Neural crest cell (in vitro differentiated cells): ENCODE measurements at regions not wholly inside any gene's neighbourhood (a gene's known extent, or its start where the extent isn't known, plus 50 kb on each side); places are given as distances from the start of the nearest gene placed in this dataset.
"Not testable (repeated sequence)": the region's sequence is repeated elsewhere in the genome, so short reads cannot be mapped to it uniquely, and the experiment has no call there.

Experiments
- DNase-seq: peaks from one replicate; pipeline ENCODE4 v3.0.0; 2021; ENCODE audit warnings: low read depth, mixed read lengths, low spot score
- H3K27ac Mint-ChIP-seq: one replicate; pipeline ENCODE4 v1.8.0; 2021; ENCODE audit warnings: mild to moderate bottlenecking, mixed read lengths; ENCODE audit not compliant: unreplicated experiment
- H3K27me3 Mint-ChIP-seq: 2 replicates; pipeline ENCODE4 v1.8.0; 2021; ENCODE audit warnings: low read depth, mild to moderate bottlenecking, mixed read lengths
- H3K36me3 Mint-ChIP-seq: 2 replicates; pipeline ENCODE4 v1.8.0; 2021; ENCODE audit warnings: low read depth, mild to moderate bottlenecking, mixed read lengths
- H3K4me1 Mint-ChIP-seq: 2 replicates; pipeline ENCODE4 v1.8.0; 2021; ENCODE audit warnings: mixed read lengths
- H3K4me3 Mint-ChIP-seq: one replicate; pipeline ENCODE4 v1.8.0; 2021; ENCODE audit warnings: mild to moderate bottlenecking, mixed read lengths
- H3K9me3 Mint-ChIP-seq: 2 replicates; pipeline ENCODE4 v1.8.0; 2021; ENCODE audit warnings: mixed read lengths
- CTCF ChIP-seq: fragments of 200-600 bp; sonication (generic); conservative IDR thresholded peaks from 2 replicates; pipeline ENCODE4 v1.5.0; 2021; ENCODE audit warnings: antibody characterized with exemption, mild to moderate bottlenecking

- no peak overlapping the region for H3K27ac Mint-ChIP-seq
- no peaks in the 10 kb centered on the region for H3K4me1 Mint-ChIP-seq
- no peak overlapping the region for H3K4me3 Mint-ChIP-seq
- peaks cover 3% of the 10 kb centered on the region for H3K9me3 Mint-ChIP-seq
- H3K27me3 Mint-ChIP-seq, result no peaks in the 10 kb centered on the region
- TF ChIP-seq CTCF, result no peak
- no peak for DNase-seq
- no peaks in the 10 kb centered on the region for H3K36me3 Mint-ChIP-seq
These were observed 961.3 kb upstream of the CNTN5 start for GRCh38 chr11:98059488-98059887.

- DNase-seq, result no peak
- H3K36me3 Mint-ChIP-seq, result no peaks in the 10 kb centered on the region
- H3K9me3 Mint-ChIP-seq, result peaks cover 3% of the 10 kb centered on the region
- H3K4me1 Mint-ChIP-seq, result no peaks in the 10 kb centered on the region
- H3K4me3 Mint-ChIP-seq, result no peak overlapping the region
- H3K27me3 Mint-ChIP-seq, result no peaks in the 10 kb centered on the region
- H3K27ac Mint-ChIP-seq, result no peak overlapping the region
- TF ChIP-seq CTCF, result no peak
These were observed 960.0 kb upstream of the CNTN5 start for GRCh38 chr11:98060759-98061158.

- no peaks in the 10 kb centered on the region for H3K36me3 Mint-ChIP-seq
- peaks cover 3% of the 10 kb centered on the region for H3K9me3 Mint-ChIP-seq
- no peak overlapping the region for H3K27ac Mint-ChIP-seq
- H3K4me1 Mint-ChIP-seq, result no peaks in the 10 kb centered on the region
- DNase-seq, result no peak
- H3K27me3 Mint-ChIP-seq, result no peaks in the 10 kb centered on the region
- TF ChIP-seq CTCF, result no peak
- no peak overlapping the region for H3K4me3 Mint-ChIP-seq
These were observed 958.9 kb upstream of the CNTN5 start for GRCh38 chr11:98061858-98062257.

GRCh38 chr11:98062714-98063113 is 958.0 kb upstream of the CNTN5 start:
- Mint-ChIP-seq H3K36me3 (no peaks in the 10 kb centered on the region), H3K4me3 (no peak overlapping the region), H3K4me1 (no peaks in the 10 kb centered on the region), H3K27ac (no peak overlapping the region), H3K27me3 (no peaks in the 10 kb centered on the region), H3K9me3 (peaks cover 3% of the 10 kb centered on the region)
- no peak for TF ChIP-seq CTCF
- DNase-seq, result no peak

GRCh38 chr11:98068251-98068650 is 952.5 kb upstream of the CNTN5 start:
- Mint-ChIP-seq H3K4me1 (no peaks in the 10 kb centered on the region), H3K27me3 (no peaks in the 10 kb centered on the region), H3K4me3 (no peak overlapping the region), H3K27ac (no peak overlapping the region), H3K9me3 (peaks cover 2% of the 10 kb centered on the region), H3K36me3 (no peaks in the 10 kb centered on the region)
- no peak for TF ChIP-seq CTCF
- DNase-seq, result no peak

GRCh38 chr11:98069147-98069546 is 951.6 kb upstream of the CNTN5 start:
- H3K4me3 Mint-ChIP-seq, DNase-seq, H3K27ac Mint-ChIP-seq, H3K36me3 Mint-ChIP-seq, H3K9me3 Mint-ChIP-seq, H3K27me3 Mint-ChIP-seq, H3K4me1 Mint-ChIP-seq: not testable (repeated sequence)
